ENCODE measurements at regions not wholly inside any gene's neighbourhood (a gene's known extent, or its start where the extent isn't known, plus 50 kb on each side); places are given as distances from the start of the nearest gene placed in this dataset.

- TF ChIP-seq CTCF (IDR thresholded peaks at IDR 0.05; ENCODE audit: low read depth, low read length) = no peak
- no peak for TF ChIP-seq POLR2A (IDR thresholded peaks at IDR 0.05; ENCODE audit: extremely low read depth, insufficient read length)
- no peak for TF ChIP-seq MYC (IDR thresholded peaks at IDR 0.05; ENCODE audit: low read depth, low read length)
Observed at GRCh38 chr7:128171-129080, 63.9 kb upstream of the FAM20C start.

Data from NB4 (cell line).